ENCODE measurements at regions not wholly inside any gene's neighbourhood (a gene's known extent, or its start where the extent isn't known, plus 50 kb on each side); places are given as distances from the start of the nearest gene placed in this dataset.
"Not testable (repeated sequence)": the region's sequence is repeated elsewhere in the genome, so short reads cannot be mapped to it uniquely, and the experiment has no call there.

GRCh38 chr19:28130881-28131280 is 1082.1 kb downstream of the UQCRFS1 start:
- H3K27me3 Mint-ChIP-seq (ENCODE audit: low read depth); CTCF ChIA-PET; H3K4me3 Mint-ChIP-seq; H3K36me3 Mint-ChIP-seq (ENCODE audit: low read depth); H3K27ac Mint-ChIP-seq; H3K9me3 Mint-ChIP-seq (ENCODE audit: insufficient read depth); H3K4me1 Mint-ChIP-seq (ENCODE audit: low read depth); POLR2A ChIA-PET; DNase-seq; ATAC-seq: not testable (repeated sequence)

- ChIA-PET CTCF (no interaction called here), POLR2A (no interaction called here)
- Mint-ChIP-seq H3K4me3 (no peak overlapping the region), H3K27me3 (ENCODE audit: low read depth) (no peaks in the 10 kb centered on the region), H3K36me3 (ENCODE audit: low read depth) (no peaks in the 10 kb centered on the region), H3K4me1 (ENCODE audit: low read depth) (no peaks in the 10 kb centered on the region), H3K9me3 (ENCODE audit: insufficient read depth) (no peaks in the 10 kb centered on the region), H3K27ac (no peak overlapping the region)
- DNase-seq (no peak), ATAC-seq (no peak)
These were observed 1082.9 kb downstream of the UQCRFS1 start for GRCh38 chr19:28130066-28130511.

- Mint-ChIP-seq H3K4me3 (no peak overlapping the region), H3K27ac (no peak overlapping the region), H3K36me3 (ENCODE audit: low read depth) (no peaks in the 10 kb centered on the region), H3K27me3 (ENCODE audit: low read depth) (no peaks in the 10 kb centered on the region), H3K4me1 (ENCODE audit: low read depth) (no peaks in the 10 kb centered on the region), H3K9me3 (ENCODE audit: insufficient read depth) (no peaks in the 10 kb centered on the region)
- DNase-seq (no peak), ATAC-seq (no peak)
- ChIA-PET CTCF (no interaction called here), POLR2A (no interaction called here)
These were observed 1084.6 kb downstream of the UQCRFS1 start for GRCh38 chr19:28128341-28128740.

- ChIA-PET CTCF (no interaction called here), POLR2A (no interaction called here)
- Mint-ChIP-seq H3K27ac (no peak overlapping the region), H3K9me3 (ENCODE audit: insufficient read depth) (no peaks in the 10 kb centered on the region), H3K4me3 (no peak overlapping the region), H3K4me1 (ENCODE audit: low read depth) (no peaks in the 10 kb centered on the region), H3K27me3 (ENCODE audit: low read depth) (no peaks in the 10 kb centered on the region), H3K36me3 (ENCODE audit: low read depth) (no peaks in the 10 kb centered on the region)
- DNase-seq (no peak), ATAC-seq (no peak)
These were observed 1086.6 kb downstream of the UQCRFS1 start for GRCh38 chr19:28126135-28126898.

DNA sequence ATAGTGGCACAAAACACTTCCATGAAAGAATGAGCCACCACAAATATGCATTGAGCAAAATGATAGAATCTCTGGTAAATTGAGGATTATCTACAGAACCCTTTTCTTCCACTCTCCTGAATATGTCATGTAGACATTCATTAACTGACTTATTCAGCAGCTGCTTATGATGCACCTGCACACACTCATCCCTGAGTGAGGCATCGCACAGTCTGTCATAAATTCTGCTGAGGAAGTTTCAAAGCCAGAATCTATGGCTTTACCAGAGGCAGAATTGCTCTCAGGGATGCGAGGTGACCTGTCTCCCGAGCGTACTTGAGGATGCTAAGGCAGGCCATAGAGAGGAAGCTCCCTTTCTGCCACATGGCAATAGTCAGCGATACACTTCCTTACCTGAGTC is 1090.2 kb downstream of the UQCRFS1 start:
- Mint-ChIP-seq H3K36me3 (ENCODE audit: low read depth) (no peaks in the 10 kb centered on the region), H3K27me3 (ENCODE audit: low read depth) (no peaks in the 10 kb centered on the region), H3K4me1 (ENCODE audit: low read depth) (no peaks in the 10 kb centered on the region), H3K4me3 (no peak overlapping the region), H3K9me3 (ENCODE audit: insufficient read depth) (no peaks in the 10 kb centered on the region), H3K27ac (no peak overlapping the region)
- ATAC-seq (no peak), DNase-seq (no peak)
- ChIA-PET POLR2A (no interaction called here), CTCF (no interaction called here)

DNA sequence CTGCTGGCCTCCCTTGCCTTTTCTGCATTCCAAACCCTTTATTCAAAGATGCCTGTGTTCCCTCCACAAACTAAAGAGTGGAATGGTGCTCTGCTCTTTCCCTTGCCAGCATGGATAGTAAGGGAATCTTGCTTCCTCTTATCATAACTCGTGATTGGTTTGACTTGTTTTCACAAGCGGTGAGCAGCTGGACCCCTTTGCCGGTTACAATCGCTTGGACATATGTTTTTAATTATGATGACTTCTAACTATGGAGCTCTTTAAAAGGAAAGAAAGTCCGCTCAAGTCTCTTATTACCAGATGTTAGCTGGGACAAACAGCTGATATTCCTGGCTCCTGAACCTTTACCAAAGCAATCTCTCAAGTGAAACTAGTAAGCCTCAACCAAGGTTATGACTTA is 1094.7 kb downstream of the UQCRFS1 start:
- peaks cover 8% of the 10 kb centered on the region for H3K9me3 Mint-ChIP-seq (ENCODE audit: insufficient read depth)
- CTCF ChIA-PET, result no interaction called here

GRCh38 chr19:28117143-28117542 is 1095.8 kb downstream of the UQCRFS1 start:
- ChIA-PET CTCF (no interaction called here), POLR2A (no interaction called here)
- H3K9me3 Mint-ChIP-seq (ENCODE audit: insufficient read depth), result peaks cover 8% of the 10 kb centered on the region
- no peak overlapping the region for H3K27ac Mint-ChIP-seq
- no peaks in the 10 kb centered on the region for H3K4me1 Mint-ChIP-seq (ENCODE audit: low read depth)
- H3K4me3 Mint-ChIP-seq, result no peak overlapping the region
- no peaks in the 10 kb centered on the region for H3K36me3 Mint-ChIP-seq (ENCODE audit: low read depth)
- no peaks in the 10 kb centered on the region for H3K27me3 Mint-ChIP-seq (ENCODE audit: low read depth)
- ATAC-seq, result no peak
- DNase-seq, result no peak

More for the DNA sequence above, 1094.7 kb downstream of the UQCRFS1 start:
- Mint-ChIP-seq H3K36me3 (ENCODE audit: low read depth) (no peaks in the 10 kb centered on the region), H3K27ac (no peak overlapping the region), H3K4me1 (ENCODE audit: low read depth) (no peaks in the 10 kb centered on the region), H3K4me3 (no peak overlapping the region), H3K27me3 (ENCODE audit: low read depth) (no peaks in the 10 kb centered on the region)
- POLR2A ChIA-PET, result no interaction called here
- no peak for ATAC-seq
- no peak for DNase-seq

- H3K4me3 Mint-ChIP-seq; H3K36me3 Mint-ChIP-seq (ENCODE audit: low read depth); CTCF ChIA-PET; H3K27me3 Mint-ChIP-seq (ENCODE audit: low read depth); H3K27ac Mint-ChIP-seq; DNase-seq; H3K4me1 Mint-ChIP-seq (ENCODE audit: low read depth); ATAC-seq; POLR2A ChIA-PET: not testable (repeated sequence)
- H3K9me3 Mint-ChIP-seq (ENCODE audit: insufficient read depth), result peaks cover 10% of the 10 kb centered on the region
These were observed 1096.6 kb downstream of the UQCRFS1 start for GRCh38 chr19:28116379-28116778.

DNA sequence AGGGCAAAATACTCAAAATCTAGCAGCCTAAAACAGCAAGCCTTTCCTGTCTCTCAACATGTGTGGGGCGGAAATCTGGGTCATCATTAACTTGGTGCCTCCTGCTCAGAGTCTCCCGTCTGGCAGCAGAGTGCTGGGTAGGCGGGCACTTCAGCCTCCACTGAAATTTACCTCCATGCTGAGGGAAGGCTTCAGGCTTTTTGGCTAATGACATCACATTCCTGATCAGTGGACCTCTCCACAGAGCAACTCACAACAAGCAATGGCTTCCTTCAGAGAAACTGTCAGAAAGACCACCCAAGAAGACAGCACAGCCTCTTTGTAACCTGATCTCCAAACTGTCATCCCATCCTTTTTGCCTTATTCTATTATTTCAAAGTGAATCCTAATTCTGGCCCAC is 1109.0 kb downstream of the UQCRFS1 start:
- Mint-ChIP-seq H3K9me3 (ENCODE audit: insufficient read depth) (peaks cover 7% of the 10 kb centered on the region), H3K4me3 (no peak overlapping the region), H3K4me1 (ENCODE audit: low read depth) (no peaks in the 10 kb centered on the region), H3K27ac (no peak overlapping the region), H3K36me3 (ENCODE audit: low read depth) (no peaks in the 10 kb centered on the region), H3K27me3 (ENCODE audit: low read depth) (no peaks in the 10 kb centered on the region)
- ChIA-PET POLR2A (no interaction called here), CTCF (no interaction called here)
- DNase-seq (no peak), ATAC-seq (no peak)

DNA sequence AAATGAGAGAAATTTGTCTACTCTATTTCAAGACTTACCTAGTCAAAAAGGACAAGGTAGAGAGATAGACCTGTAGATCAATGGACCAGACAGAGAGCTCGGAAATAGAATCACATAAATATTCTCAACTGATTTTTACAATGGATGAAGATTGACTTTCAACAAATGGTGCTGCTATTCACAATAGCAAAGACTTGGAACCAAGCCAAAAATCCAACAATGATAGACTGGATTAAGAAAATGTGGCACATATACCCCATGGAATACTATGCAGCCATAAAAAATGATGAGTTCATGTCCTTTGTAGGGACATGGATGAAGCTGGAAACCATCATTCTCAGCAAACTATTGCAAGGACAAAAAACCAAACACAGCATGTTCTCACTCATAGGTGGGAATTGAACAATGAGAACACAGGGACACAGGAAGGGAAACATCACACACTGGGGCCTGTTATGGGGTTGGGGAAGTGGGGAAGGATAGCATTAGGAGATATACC is 1128.2 kb downstream of the UQCRFS1 start:
- DNase-seq; CTCF ChIA-PET; ATAC-seq; H3K36me3 Mint-ChIP-seq (ENCODE audit: low read depth); H3K27ac Mint-ChIP-seq; H3K27me3 Mint-ChIP-seq (ENCODE audit: low read depth); POLR2A ChIA-PET; H3K4me3 Mint-ChIP-seq; H3K4me1 Mint-ChIP-seq (ENCODE audit: low read depth): not testable (repeated sequence)
- H3K9me3 Mint-ChIP-seq (ENCODE audit: insufficient read depth), result peaks cover 19% of the 10 kb centered on the region

GRCh38 chr19:28076628-28077027 is 1136.3 kb downstream of the UQCRFS1 start:
- no peak for ATAC-seq
- no peaks in the 10 kb centered on the region for H3K27me3 Mint-ChIP-seq (ENCODE audit: low read depth)
- H3K4me1 Mint-ChIP-seq (ENCODE audit: low read depth), result no peaks in the 10 kb centered on the region
- H3K4me3 Mint-ChIP-seq, result no peak overlapping the region
- no peaks in the 10 kb centered on the region for H3K36me3 Mint-ChIP-seq (ENCODE audit: low read depth)
- DNase-seq, result no peak
- ChIA-PET CTCF (no interaction called here), POLR2A (no interaction called here)
- H3K27ac Mint-ChIP-seq, result no peak overlapping the region
- H3K9me3 Mint-ChIP-seq (ENCODE audit: insufficient read depth), result peaks cover 28% of the 10 kb centered on the region

DNA sequence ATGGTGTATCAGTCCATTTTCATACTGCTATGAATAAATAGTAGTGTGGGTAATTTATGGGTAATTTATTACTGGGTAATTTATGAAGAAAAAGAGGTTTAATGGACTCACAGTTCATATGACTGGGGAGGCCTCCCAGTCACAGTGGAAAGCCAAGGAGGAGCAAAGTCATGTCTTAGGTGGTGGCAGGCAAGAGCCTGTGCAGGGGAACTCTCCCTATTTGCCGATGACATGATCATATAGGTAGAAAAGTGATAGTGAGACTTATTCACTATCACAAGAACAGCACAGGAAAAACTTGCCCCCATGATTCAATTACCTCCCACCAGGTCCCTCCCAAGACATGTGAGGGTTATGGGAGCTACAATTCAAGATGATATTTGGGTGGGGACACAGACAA is 1137.7 kb downstream of the UQCRFS1 start:
- ATAC-seq (no peak), DNase-seq (no peak)
- no peak overlapping the region for H3K4me3 Mint-ChIP-seq
- POLR2A ChIA-PET, result no interaction called here
- peaks cover 28% of the 10 kb centered on the region for H3K9me3 Mint-ChIP-seq (ENCODE audit: insufficient read depth)
- H3K4me1 Mint-ChIP-seq (ENCODE audit: low read depth), result no peaks in the 10 kb centered on the region
- no peaks in the 10 kb centered on the region for H3K36me3 Mint-ChIP-seq (ENCODE audit: low read depth)
- no peaks in the 10 kb centered on the region for H3K27me3 Mint-ChIP-seq (ENCODE audit: low read depth)
- CTCF ChIA-PET, result no interaction called here
- H3K27ac Mint-ChIP-seq, result no peak overlapping the region

GRCh38 chr19:28074773-28075172 is 1138.2 kb downstream of the UQCRFS1 start:
- H3K27me3 Mint-ChIP-seq (ENCODE audit: low read depth), result no peaks in the 10 kb centered on the region

More at GRCh38 chr19:28074773-28075172, 1138.2 kb downstream of the UQCRFS1 start:
- no peak overlapping the region for H3K4me3 Mint-ChIP-seq
- no peak for DNase-seq
- no peak overlapping the region for H3K27ac Mint-ChIP-seq
- CTCF ChIA-PET, result no interaction called here
- POLR2A ChIA-PET, result no interaction called here
- H3K4me1 Mint-ChIP-seq (ENCODE audit: low read depth), result no peaks in the 10 kb centered on the region
- no peaks in the 10 kb centered on the region for H3K36me3 Mint-ChIP-seq (ENCODE audit: low read depth)
- ATAC-seq, result no peak
- peaks cover 27% of the 10 kb centered on the region for H3K9me3 Mint-ChIP-seq (ENCODE audit: insufficient read depth)

Data from activated CD8-positive, alpha-beta T cell treated with anti-CD3 and anti-CD28 coated beads, Interleukin-2, amount 10 ng/mL, durations not matched to agents 7 days and 5 days (primary cell).